GM19468 (cell line): ENCODE measurements at regions not wholly inside any gene's neighbourhood (a gene's known extent, or its start where the extent isn't known, plus 50 kb on each side); places are given as distances from the start of the nearest gene placed in this dataset.

ENCODE experiments used
- ATAC-seq: cut with Tn5 transposase; IDR thresholded peaks from one replicate; pipeline ENCODE4 v1.9.1; 2021; ENCODE audit warnings: mild to moderate bottlenecking, moderate library complexity, moderate number of reproducible peaks; ENCODE audit not compliant: unreplicated experiment; ENCODE audit errors: extremely low read depth

GRCh38 chr3:153111016-153111415 lies 51.0 kb upstream of the RAP2B start:
- no peak for ATAC-seq
